Stimulated activated CD8-positive, alpha-beta memory T cell treated with anti-CD3 and anti-CD28 coated beads, Interleukin-15, amount 100 ng/mL, for 1 hour (primary cell): ENCODE measurements at regions not wholly inside any gene's neighbourhood (a gene's known extent, or its start where the extent isn't known, plus 50 kb on each side); places are given as distances from the start of the nearest gene placed in this dataset.
"Not testable (repeated sequence)": the region's sequence is repeated elsewhere in the genome, so short reads cannot be mapped to it uniquely, and the experiment has no call there.

Experiments
- DNase-seq: peaks from one replicate; pipeline ENCODE4 v3.0.0-alpha.2; 2020; ENCODE audit warnings: low read depth

DNA sequence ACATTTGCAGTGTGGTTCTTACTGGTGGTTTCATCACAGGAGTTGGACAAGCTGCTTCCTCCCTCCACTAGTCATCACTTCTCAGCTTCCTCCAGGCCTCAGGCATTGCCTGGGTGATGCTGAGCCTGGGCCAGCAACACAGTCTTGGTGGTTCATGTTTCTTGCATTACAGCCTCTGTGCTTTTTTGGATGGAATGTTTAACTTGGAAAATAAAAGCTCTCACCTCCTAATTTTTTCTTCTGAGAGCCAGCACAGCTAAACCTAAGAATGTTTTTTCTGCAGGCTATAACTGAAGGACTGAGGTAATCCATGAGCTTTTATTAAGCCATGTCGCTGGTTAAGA is 66.1 kb upstream of the RHOU start:
- DNase-seq, result no peak

DNA sequence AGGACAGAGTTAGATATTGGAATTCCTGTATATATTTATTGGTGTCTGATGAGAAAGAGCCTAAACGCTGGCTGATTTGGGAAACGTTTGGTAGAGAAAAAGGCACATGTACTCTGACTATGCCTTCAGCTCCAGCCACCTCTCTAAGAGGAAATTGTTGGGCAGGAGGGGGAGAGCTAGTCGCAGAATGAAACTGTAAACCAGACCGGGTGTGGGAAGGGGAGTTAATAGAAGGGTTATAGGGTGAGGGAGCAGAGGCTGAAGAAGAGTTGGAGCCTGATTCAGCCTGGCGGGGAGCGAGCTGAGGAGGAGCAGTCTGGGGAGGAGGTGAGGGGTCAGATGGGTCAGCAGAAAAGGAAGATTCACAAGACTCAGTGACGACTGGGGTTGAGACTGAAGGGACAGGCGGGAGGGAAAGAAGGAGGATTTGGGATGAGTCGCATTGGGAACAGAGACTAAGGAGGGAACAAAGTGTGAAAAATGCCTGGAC is 54.2 kb upstream of the RHOU start:
- not testable (repeated sequence) for DNase-seq

DNA sequence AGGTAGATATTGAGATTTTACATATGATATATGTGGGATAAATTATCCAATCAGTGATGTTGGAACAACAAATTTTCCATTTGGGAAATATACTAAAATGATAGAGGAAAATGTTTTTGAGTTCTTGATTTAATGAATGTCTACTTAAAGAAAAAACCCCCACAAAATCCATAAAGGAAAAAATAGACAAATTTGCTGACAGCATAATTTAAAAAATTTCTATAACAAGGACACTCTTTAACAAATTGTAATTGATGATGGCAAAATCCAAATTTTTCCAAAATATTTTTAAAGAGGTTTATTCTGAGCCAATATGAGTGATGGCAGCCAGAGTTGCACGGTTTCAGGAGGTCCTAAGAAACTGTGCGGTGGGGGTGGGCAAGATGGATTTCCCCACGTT is 51.9 kb upstream of the RHOU start:
- no peak for DNase-seq

DNA sequence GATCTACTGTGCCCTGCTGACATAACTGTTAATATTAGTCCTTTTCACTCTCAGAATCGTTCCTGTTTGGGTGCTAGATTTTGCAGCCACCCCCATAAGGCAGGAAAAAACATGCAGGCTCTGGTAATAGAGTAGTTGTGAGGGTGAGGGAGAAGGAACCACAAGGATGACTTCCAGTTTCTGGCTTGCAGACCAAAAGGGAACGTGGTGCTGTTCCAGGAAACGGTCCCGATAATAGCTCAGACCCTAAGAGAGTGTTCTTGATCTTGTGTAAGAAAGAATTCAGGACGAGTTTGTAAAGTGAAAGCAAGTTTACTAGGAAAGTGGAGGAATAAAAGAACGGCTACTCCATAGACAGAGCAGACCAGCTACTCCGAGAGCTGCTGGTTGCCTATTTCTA is 50.7 kb upstream of the RHOU start:
- no peak for DNase-seq

DNA sequence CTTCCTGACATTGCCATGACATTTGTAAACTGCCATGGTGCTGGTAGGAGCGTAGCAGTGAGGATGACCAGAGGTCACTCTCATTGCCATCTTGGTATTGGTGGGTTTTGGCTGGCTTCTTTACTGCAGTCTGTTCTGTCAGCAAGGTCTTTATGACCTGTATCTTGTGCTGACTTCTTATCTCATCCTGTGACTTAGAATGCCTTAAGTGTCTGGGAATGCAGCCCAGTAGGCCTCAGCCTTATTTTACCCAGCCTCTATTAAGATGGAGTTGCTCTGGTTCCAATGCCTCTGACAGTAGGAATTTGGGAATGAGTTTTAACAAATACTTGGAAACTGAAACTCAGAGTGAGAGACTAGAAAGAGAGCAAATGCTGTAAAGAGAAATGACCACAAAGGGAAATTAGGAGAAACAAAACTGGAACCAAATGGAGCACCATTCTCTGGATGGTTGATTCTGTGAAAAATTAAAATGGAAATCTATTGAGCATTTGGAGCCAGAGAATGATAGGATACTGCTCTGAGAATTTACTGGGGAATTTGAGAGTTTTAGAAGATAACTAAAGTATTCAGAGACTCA is 50.1 kb upstream of the RHOU start:
- DNase-seq, result no peak
